ENCODE measurements at regions not wholly inside any gene's neighbourhood (a gene's known extent, or its start where the extent isn't known, plus 50 kb on each side); places are given as distances from the start of the nearest gene placed in this dataset.

GRCh38 chr5:8701251-8701650 lies 832.3 kb downstream of the MTRR start:
- Histone ChIP-seq H3K36me3 (ENCODE audit: insufficient read depth, low read length) (no peaks in the 10 kb centered on the region), H3K9me3 (ENCODE audit: low read length) (no peaks in the 10 kb centered on the region), H3K4me3 (ENCODE audit: low read length) (no peak overlapping the region), H3K27me3 (ENCODE audit: insufficient read depth, low read length, poor library complexity, severe bottlenecking) (no peaks in the 10 kb centered on the region), H3K4me1 (ENCODE audit: insufficient read depth, low read length) (no peaks in the 10 kb centered on the region), H3K27ac (ENCODE audit: low read depth, low read length) (no peak overlapping the region)
- ChIA-PET POLR2A (no interaction called here), CTCF (no interaction called here)
- Mint-ChIP-seq H3K4me1 (no peaks in the 10 kb centered on the region), H3K27me3 (no peaks in the 10 kb centered on the region), H3K36me3 (no peaks in the 10 kb centered on the region), H3K27ac (no peak overlapping the region), H3K9me3 (peaks cover 0 to 12% (median 5%) of the 10 kb centered on the region in 5 donors), H3K4me3 (no peak overlapping the region)
- DNase-seq = no peak

GRCh38 chr5:8710426-8710930 lies 835.4 kb downstream of the SEMA5A start:
- ChIA-PET POLR2A (no interaction called here), CTCF (no interaction called here)
- Histone ChIP-seq H3K36me3 (ENCODE audit: insufficient read depth, low read length) (no peaks in the 10 kb centered on the region), H3K9me3 (ENCODE audit: low read length) (no peaks in the 10 kb centered on the region), H3K27ac (ENCODE audit: low read depth, low read length) (no peak overlapping the region), H3K4me1 (ENCODE audit: insufficient read depth, low read length) (no peaks in the 10 kb centered on the region), H3K27me3 (ENCODE audit: insufficient read depth, low read length, poor library complexity, severe bottlenecking) (no peaks in the 10 kb centered on the region), H3K4me3 (ENCODE audit: low read length) (no peak overlapping the region)
- Mint-ChIP-seq H3K36me3 (no peaks in the 10 kb centered on the region), H3K4me3 (no peak overlapping the region), H3K4me1 (no peaks in the 10 kb centered on the region), H3K9me3 (peaks cover 0 to 11% (median 2%) of the 10 kb centered on the region in 5 donors), H3K27me3 (no peaks in the 10 kb centered on the region), H3K27ac (no peak overlapping the region)
- DNase-seq = no peak

GRCh38 chr5:8714198-8714597 lies 831.7 kb downstream of the SEMA5A start:
- H3K27me3 ChIP-seq (ENCODE audit: insufficient read depth, low read length, poor library complexity, severe bottlenecking) = no peaks in the 10 kb centered on the region
- Mint-ChIP-seq H3K9me3 (peaks cover 2 to 14% (median 3%) of the 10 kb centered on the region in 5 donors), H3K4me1 (no peaks in the 10 kb centered on the region), H3K27ac (no peak overlapping the region), H3K4me3 (no peak overlapping the region), H3K36me3 (no peaks in the 10 kb centered on the region), H3K27me3 (no peaks in the 10 kb centered on the region)
- H3K4me1 ChIP-seq (ENCODE audit: insufficient read depth, low read length) = no peaks in the 10 kb centered on the region
- POLR2A ChIA-PET = no interaction called here
- H3K4me3 ChIP-seq (ENCODE audit: low read length) = no peak overlapping the region
- no peaks in the 10 kb centered on the region for H3K9me3 ChIP-seq (ENCODE audit: low read length)
- no peak overlapping the region for H3K27ac ChIP-seq (ENCODE audit: low read depth, low read length)
- H3K36me3 ChIP-seq (ENCODE audit: insufficient read depth, low read length) = no peaks in the 10 kb centered on the region
- DNase-seq = no peak
- CTCF ChIA-PET = no interaction called here

GRCh38 chr5:8714861-8715260 lies 831.0 kb downstream of the SEMA5A start:
- no peaks in the 10 kb centered on the region for H3K27me3 Mint-ChIP-seq
- no peaks in the 10 kb centered on the region for H3K36me3 Mint-ChIP-seq
- ChIA-PET CTCF (no interaction called here), POLR2A (no interaction called here)
- peaks cover 3 to 14% (median 3%) of the 10 kb centered on the region in 5 donors for H3K9me3 Mint-ChIP-seq
- H3K4me3 Mint-ChIP-seq = no peak overlapping the region
- H3K4me1 ChIP-seq (ENCODE audit: insufficient read depth, low read length) = no peaks in the 10 kb centered on the region
- no peak overlapping the region for H3K27ac ChIP-seq (ENCODE audit: low read depth, low read length)
- no peaks in the 10 kb centered on the region for H3K36me3 ChIP-seq (ENCODE audit: insufficient read depth, low read length)
- no peak overlapping the region for H3K27ac Mint-ChIP-seq
- H3K4me3 ChIP-seq (ENCODE audit: low read length) = no peak overlapping the region
- DNase-seq = no peak
- H3K9me3 ChIP-seq (ENCODE audit: low read length) = no peaks in the 10 kb centered on the region
- H3K27me3 ChIP-seq (ENCODE audit: insufficient read depth, low read length, poor library complexity, severe bottlenecking) = no peaks in the 10 kb centered on the region
- H3K4me1 Mint-ChIP-seq = no peaks in the 10 kb centered on the region

- DNase-seq = no peak
- Mint-ChIP-seq H3K27ac (no peak overlapping the region), H3K9me3 (peaks cover 6 to 14% (median 13%) of the 10 kb centered on the region in 5 donors), H3K4me3 (no peak overlapping the region), H3K4me1 (no peaks in the 10 kb centered on the region), H3K27me3 (no peaks in the 10 kb centered on the region), H3K36me3 (no peaks in the 10 kb centered on the region)
- CTCF ChIA-PET = no interaction called here
- no peak overlapping the region for H3K27ac ChIP-seq (ENCODE audit: low read depth, low read length)
- POLR2A ChIA-PET = no interaction called here
- no peaks in the 10 kb centered on the region for H3K36me3 ChIP-seq (ENCODE audit: insufficient read depth, low read length)
- H3K4me1 ChIP-seq (ENCODE audit: insufficient read depth, low read length) = no peaks in the 10 kb centered on the region
- H3K4me3 ChIP-seq (ENCODE audit: low read length) = no peak overlapping the region
- no peaks in the 10 kb centered on the region for H3K9me3 ChIP-seq (ENCODE audit: low read length)
- no peaks in the 10 kb centered on the region for H3K27me3 ChIP-seq (ENCODE audit: insufficient read depth, low read length, poor library complexity, severe bottlenecking)
These were observed 826.1 kb downstream of the SEMA5A start for GRCh38 chr5:8719796-8720195.

GRCh38 chr5:8720506-8720905 lies 825.4 kb downstream of the SEMA5A start:
- H3K36me3 ChIP-seq (ENCODE audit: insufficient read depth, low read length) = no peaks in the 10 kb centered on the region
- Mint-ChIP-seq H3K9me3 (peaks cover 6 to 19% (median 13%) of the 10 kb centered on the region in 5 donors), H3K27ac (no peak overlapping the region), H3K36me3 (no peaks in the 10 kb centered on the region), H3K4me1 (no peaks in the 10 kb centered on the region), H3K27me3 (no peaks in the 10 kb centered on the region), H3K4me3 (no peak overlapping the region)
- no peak overlapping the region for H3K27ac ChIP-seq (ENCODE audit: low read depth, low read length)
- DNase-seq = no peak
- ChIA-PET POLR2A (no interaction called here), CTCF (no interaction called here)
- no peaks in the 10 kb centered on the region for H3K4me1 ChIP-seq (ENCODE audit: insufficient read depth, low read length)
- H3K27me3 ChIP-seq (ENCODE audit: insufficient read depth, low read length, poor library complexity, severe bottlenecking) = no peaks in the 10 kb centered on the region
- H3K4me3 ChIP-seq (ENCODE audit: low read length) = no peak overlapping the region
- H3K9me3 ChIP-seq (ENCODE audit: low read length) = no peaks in the 10 kb centered on the region

- DNase-seq = no peak
- Histone ChIP-seq H3K27ac (ENCODE audit: low read depth, low read length) (no peak overlapping the region), H3K36me3 (ENCODE audit: insufficient read depth, low read length) (no peaks in the 10 kb centered on the region), H3K4me1 (ENCODE audit: insufficient read depth, low read length) (no peaks in the 10 kb centered on the region), H3K9me3 (ENCODE audit: low read length) (no peaks in the 10 kb centered on the region), H3K4me3 (ENCODE audit: low read length) (no peak overlapping the region), H3K27me3 (ENCODE audit: insufficient read depth, low read length, poor library complexity, severe bottlenecking) (no peaks in the 10 kb centered on the region)
- Mint-ChIP-seq H3K4me3 (no peak overlapping the region), H3K27ac (no peak overlapping the region), H3K9me3 (peaks cover 6 to 18% (median 13%) of the 10 kb centered on the region in 5 donors), H3K27me3 (no peaks in the 10 kb centered on the region), H3K4me1 (no peaks in the 10 kb centered on the region), H3K36me3 (no peaks in the 10 kb centered on the region)
- ChIA-PET POLR2A (no interaction called here), CTCF (no interaction called here)
These were observed 824.3 kb downstream of the SEMA5A start for GRCh38 chr5:8721536-8721935.

- POLR2A ChIA-PET = no interaction called here
- peaks cover 6 to 19% (median 12%) of the 10 kb centered on the region in 5 donors for H3K9me3 Mint-ChIP-seq
These were observed 819.4 kb downstream of the SEMA5A start for GRCh38 chr5:8726383-8727036.

More at GRCh38 chr5:8726383-8727036, 819.4 kb downstream of the SEMA5A start:
- Mint-ChIP-seq H3K4me3 (no peak overlapping the region), H3K27me3 (no peaks in the 10 kb centered on the region), H3K27ac (no peak overlapping the region), H3K4me1 (no peaks in the 10 kb centered on the region), H3K36me3 (no peaks in the 10 kb centered on the region)
- no peaks in the 10 kb centered on the region for H3K4me1 ChIP-seq (ENCODE audit: insufficient read depth, low read length)
- CTCF ChIA-PET = no interaction called here
- no peaks in the 10 kb centered on the region for H3K36me3 ChIP-seq (ENCODE audit: insufficient read depth, low read length)
- no peak overlapping the region for H3K4me3 ChIP-seq (ENCODE audit: low read length)
- H3K27me3 ChIP-seq (ENCODE audit: insufficient read depth, low read length, poor library complexity, severe bottlenecking) = no peaks in the 10 kb centered on the region
- no peak overlapping the region for H3K27ac ChIP-seq (ENCODE audit: low read depth, low read length)
- no peak for DNase-seq
- no peaks in the 10 kb centered on the region for H3K9me3 ChIP-seq (ENCODE audit: low read length)

Measured in CD8-positive, alpha-beta memory T cell (primary cell).